MM.1S (cell line): ENCODE measurements at regions not wholly inside any gene's neighbourhood (a gene's known extent, or its start where the extent isn't known, plus 50 kb on each side); places are given as distances from the start of the nearest gene placed in this dataset.

Experiments used
- CTCF ChIP-seq: fragments of 300-600 bp; sonication (generic); IDR thresholded peaks from 2 replicates; pipeline ENCODE4 v1.5.1; 2016; ENCODE audit warnings: antibody characterized with exemption, low read length, mixed read lengths
- EZH2 ChIP-seq: fragments of 300-600 bp; sonication (generic); optimal IDR thresholded peaks from 2 replicates; pipeline ENCODE3; 2017; ENCODE audit warnings: low read depth, mild to moderate bottlenecking, antibody characterized with exemption, low read length, mixed read lengths
- EZH2phosphoT487 ChIP-seq: fragments of 300-600 bp; sonication (generic); IDR thresholded peaks from 2 replicates; pipeline ENCODE4 v1.6.1; 2018; ENCODE audit warnings: antibody characterized with exemption, low read length

- TF ChIP-seq CTCF (no peak), EZH2phosphoT487 (no peak), EZH2 (no peak)
Observed at GRCh38 chr1:112044745-112045144, 55.3 kb upstream of the KCND3 start.
